ENCODE measurements at regions not wholly inside any gene's neighbourhood (a gene's known extent, or its start where the extent isn't known, plus 50 kb on each side); places are given as distances from the start of the nearest gene placed in this dataset.

DNA sequence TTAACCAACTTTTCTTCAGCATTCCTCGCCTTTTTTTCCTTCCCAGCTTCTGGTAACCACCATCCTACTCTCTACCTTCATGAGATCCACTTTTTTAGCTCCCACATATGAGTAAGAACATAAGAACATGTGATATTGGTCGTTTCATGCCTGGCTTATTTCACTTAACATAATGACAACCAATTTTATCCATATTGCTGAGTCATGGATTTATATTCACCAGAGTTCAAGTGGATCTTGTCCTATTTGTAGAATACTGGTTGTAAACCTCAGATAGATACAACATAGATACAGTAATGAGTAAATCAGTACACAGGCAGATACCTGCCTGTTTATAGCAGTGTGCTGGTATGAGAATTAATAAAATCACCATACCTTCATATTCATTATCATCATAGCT is 412.0 kb upstream of the RBMS3 start:
- TF ChIP-seq, protein P1, sequence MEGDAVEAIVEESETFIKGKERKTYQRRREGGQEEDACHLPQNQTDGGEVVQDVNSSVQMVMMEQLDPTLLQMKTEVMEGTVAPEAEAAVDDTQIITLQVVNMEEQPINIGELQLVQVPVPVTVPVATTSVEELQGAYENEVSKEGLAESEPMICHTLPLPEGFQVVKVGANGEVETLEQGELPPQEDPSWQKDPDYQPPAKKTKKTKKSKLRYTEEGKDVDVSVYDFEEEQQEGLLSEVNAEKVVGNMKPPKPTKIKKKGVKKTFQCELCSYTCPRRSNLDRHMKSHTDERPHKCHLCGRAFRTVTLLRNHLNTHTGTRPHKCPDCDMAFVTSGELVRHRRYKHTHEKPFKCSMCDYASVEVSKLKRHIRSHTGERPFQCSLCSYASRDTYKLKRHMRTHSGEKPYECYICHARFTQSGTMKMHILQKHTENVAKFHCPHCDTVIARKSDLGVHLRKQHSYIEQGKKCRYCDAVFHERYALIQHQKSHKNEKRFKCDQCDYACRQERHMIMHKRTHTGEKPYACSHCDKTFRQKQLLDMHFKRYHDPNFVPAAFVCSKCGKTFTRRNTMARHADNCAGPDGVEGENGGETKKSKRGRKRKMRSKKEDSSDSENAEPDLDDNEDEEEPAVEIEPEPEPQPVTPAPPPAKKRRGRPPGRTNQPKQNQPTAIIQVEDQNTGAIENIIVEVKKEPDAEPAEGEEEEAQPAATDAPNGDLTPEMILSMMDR (IDR thresholded peaks at IDR 0.05; ENCODE audit: low read depth, low read length): no peak
- H3K4me3 ChIP-seq (ENCODE audit: low read depth, low read length): no peak overlapping the region
- H3K9me3 ChIP-seq (ENCODE audit: control insufficient read depth, insufficient read depth, low read length): no peaks in the 10 kb centered on the region
- H3K27me3 ChIP-seq (ENCODE audit: control insufficient read depth, insufficient read depth, low read length): no peaks in the 10 kb centered on the region
- ChIA-PET POLR2A (no interaction called here), CTCF (interaction anchor here (0.5 kb wide), 1 partner anchor 457 kb away, joined by 4 read pairs; no protein-coding TSS in a partner anchor)
- no peak for DNase-seq (ENCODE audit: low read depth, low spot score)
- no peak overlapping the region for H3K27ac ChIP-seq (ENCODE audit: low read depth, low read length)

DNA sequence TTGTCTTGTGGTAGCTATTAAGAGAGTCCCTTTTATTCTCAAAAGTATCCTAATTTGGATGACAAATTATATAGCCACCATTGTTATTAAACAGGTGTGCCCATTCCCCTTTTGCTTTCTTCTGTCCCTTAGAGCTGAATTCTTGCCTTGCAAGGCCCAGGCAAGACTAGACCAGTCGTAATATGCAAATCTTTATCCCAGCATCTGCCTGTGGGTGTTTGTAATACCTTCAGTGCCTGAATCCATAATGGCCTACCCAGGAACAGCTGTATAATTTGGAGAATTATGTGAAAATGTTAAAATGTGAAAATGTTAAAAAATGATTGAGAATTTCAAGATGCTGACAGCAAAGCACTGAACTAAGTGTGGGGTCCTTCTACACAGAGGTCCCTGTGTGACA is 403.0 kb upstream of the RBMS3 start:
- ChIA-PET POLR2A (no interaction called here), CTCF (no interaction called here)
- Histone ChIP-seq H3K9me3 (ENCODE audit: control insufficient read depth, insufficient read depth, low read length) (no peaks in the 10 kb centered on the region), H3K4me3 (ENCODE audit: low read depth, low read length) (no peak overlapping the region), H3K27me3 (ENCODE audit: control insufficient read depth, insufficient read depth, low read length) (no peaks in the 10 kb centered on the region), H3K27ac (ENCODE audit: low read depth, low read length) (no peak overlapping the region)
- DNase-seq (ENCODE audit: low read depth, low spot score): no peak
- TF ChIP-seq, protein P1 (IDR thresholded peaks at IDR 0.05; ENCODE audit: low read depth, low read length): no peak

GRCh38 chr3:28890373-28890772 is 390.5 kb upstream of the RBMS3 start:
- CTCF ChIA-PET: no interaction called here
- Histone ChIP-seq H3K27ac (ENCODE audit: low read depth, low read length) (no peak overlapping the region), H3K9me3 (ENCODE audit: control insufficient read depth, insufficient read depth, low read length) (no peaks in the 10 kb centered on the region), H3K27me3 (ENCODE audit: control insufficient read depth, insufficient read depth, low read length) (no peaks in the 10 kb centered on the region), H3K4me3 (ENCODE audit: low read depth, low read length) (no peak overlapping the region)
- TF ChIP-seq, protein P1 (IDR thresholded peaks at IDR 0.05; ENCODE audit: low read depth, low read length): no peak
- no peak for DNase-seq (ENCODE audit: low read depth, low spot score)
- POLR2A ChIA-PET: no interaction called here

- DNase-seq (ENCODE audit: low read depth, low spot score): no peak
- Histone ChIP-seq H3K27me3 (ENCODE audit: control insufficient read depth, insufficient read depth, low read length) (no peaks in the 10 kb centered on the region), H3K27ac (ENCODE audit: low read depth, low read length) (no peak overlapping the region), H3K4me3 (ENCODE audit: low read depth, low read length) (no peak overlapping the region), H3K9me3 (ENCODE audit: control insufficient read depth, insufficient read depth, low read length) (no peaks in the 10 kb centered on the region)
- TF ChIP-seq, protein P1 (IDR thresholded peaks at IDR 0.05; ENCODE audit: low read depth, low read length): no peak
- ChIA-PET CTCF (no interaction called here), POLR2A (no interaction called here)
Observed at GRCh38 chr3:28891485-28891884, 389.4 kb upstream of the RBMS3 start.

- CTCF ChIA-PET: no interaction called here
- no peak for DNase-seq (ENCODE audit: low read depth, low spot score)
- TF ChIP-seq, protein P1 (IDR thresholded peaks at IDR 0.05; ENCODE audit: low read depth, low read length): no peak
- no peak overlapping the region for H3K27ac ChIP-seq (ENCODE audit: low read depth, low read length)
- H3K27me3 ChIP-seq (ENCODE audit: control insufficient read depth, insufficient read depth, low read length): no peaks in the 10 kb centered on the region
- POLR2A ChIA-PET: no interaction called here
- H3K4me3 ChIP-seq (ENCODE audit: low read depth, low read length): no peak overlapping the region
- peaks cover 8% of the 10 kb centered on the region for H3K9me3 ChIP-seq (ENCODE audit: control insufficient read depth, insufficient read depth, low read length)
Observed at GRCh38 chr3:28900301-28900700, 380.6 kb upstream of the RBMS3 start.
